Mononuclear cell (primary cell): ENCODE measurements at regions not wholly inside any gene's neighbourhood (a gene's known extent, or its start where the extent isn't known, plus 50 kb on each side); places are given as distances from the start of the nearest gene placed in this dataset.

Experiments
- H3K27me3 ChIP-seq: 2 replicates; pipeline ENCODE4 v1.6.0; 2011; ENCODE audit warnings: low read length, control low read depth; ENCODE audit not compliant: insufficient read depth
- H3K4me1 ChIP-seq: 2 replicates; pipeline ENCODE4 v1.5.1; 2011; ENCODE audit warnings: mild to moderate bottlenecking, low read length, control low read depth; ENCODE audit not compliant: insufficient read depth
- H3K4me3 ChIP-seq: 2 replicates; pipeline ENCODE4 v1.5.1; 2011; ENCODE audit warnings: mild to moderate bottlenecking, low read length, moderate library complexity
- H3K9me3 ChIP-seq: 2 replicates; pipeline ENCODE4 v1.5.1; 2011; ENCODE audit warnings: low read depth, mild to moderate bottlenecking, control low read depth, low read length

GRCh38 chr14:65242732-65243134 lies 140.4 kb upstream of the MAX start:
- H3K9me3 ChIP-seq = no peaks in the 10 kb centered on the region
- no peak overlapping the region for H3K4me3 ChIP-seq
- H3K4me1 ChIP-seq = peaks cover 6% of the 10 kb centered on the region
- no peaks in the 10 kb centered on the region for H3K27me3 ChIP-seq

- Histone ChIP-seq H3K9me3 (no peaks in the 10 kb centered on the region), H3K4me1 (peaks cover 6% of the 10 kb centered on the region), H3K4me3 (no peak overlapping the region), H3K27me3 (no peaks in the 10 kb centered on the region)
These were observed 141.6 kb upstream of the MAX start for GRCh38 chr14:65243766-65244442.

DNA sequence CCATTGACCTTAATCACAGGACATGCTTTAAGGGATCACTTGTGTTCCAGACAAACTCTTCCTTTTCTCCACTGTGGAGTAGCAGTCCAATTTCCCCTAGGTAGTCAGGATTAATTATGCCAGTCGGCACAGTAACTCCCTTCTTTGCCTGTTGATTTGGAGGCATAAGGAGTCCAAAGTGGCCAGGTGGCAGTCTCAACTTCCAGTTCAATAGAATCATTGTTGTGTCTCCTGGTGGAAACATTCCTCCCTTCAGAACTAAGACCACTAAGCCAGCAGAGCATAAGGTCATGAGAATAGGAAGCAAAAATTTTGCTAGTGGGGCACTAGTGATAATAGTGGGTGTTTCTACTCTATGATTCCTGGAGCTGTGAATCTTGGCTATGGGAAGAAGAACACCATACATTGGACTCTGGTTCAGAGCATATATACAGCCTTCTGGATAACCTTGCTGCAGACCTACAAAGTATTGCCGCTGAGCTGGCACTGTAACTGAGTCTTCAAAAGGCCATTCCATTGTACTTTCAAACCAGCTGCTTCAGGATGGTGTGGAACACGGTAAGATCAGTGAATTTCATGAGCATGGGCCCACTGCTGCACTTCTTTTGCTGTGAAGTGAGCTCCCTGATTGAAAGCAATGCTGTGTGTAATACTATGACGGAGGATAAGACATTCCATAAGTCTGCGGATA lies 147.3 kb upstream of the MAX start:
- Histone ChIP-seq H3K4me3 (no peak overlapping the region), H3K9me3 (no peaks in the 10 kb centered on the region), H3K27me3 (no peaks in the 10 kb centered on the region), H3K4me1 (no peaks in the 10 kb centered on the region)

DNA sequence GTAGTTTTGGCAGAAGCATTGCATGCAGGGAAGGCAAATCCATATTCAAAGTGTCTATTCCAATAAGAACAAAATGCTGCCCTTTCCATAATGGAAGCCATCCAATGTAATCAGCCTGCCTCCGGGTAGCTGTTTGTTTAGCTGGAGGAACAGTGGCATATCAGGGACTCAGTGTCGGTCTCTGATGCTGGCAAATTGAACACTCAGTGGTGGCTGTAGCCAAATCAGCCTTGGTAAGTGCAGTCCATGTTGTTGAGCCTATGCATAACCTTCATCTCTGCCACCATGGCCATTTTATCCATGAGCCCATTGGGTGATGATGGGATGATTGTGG lies 147.8 kb upstream of the MAX start:
- Histone ChIP-seq H3K27me3 (no peaks in the 10 kb centered on the region), H3K4me1 (no peaks in the 10 kb centered on the region), H3K4me3 (no peak overlapping the region), H3K9me3 (no peaks in the 10 kb centered on the region)

DNA sequence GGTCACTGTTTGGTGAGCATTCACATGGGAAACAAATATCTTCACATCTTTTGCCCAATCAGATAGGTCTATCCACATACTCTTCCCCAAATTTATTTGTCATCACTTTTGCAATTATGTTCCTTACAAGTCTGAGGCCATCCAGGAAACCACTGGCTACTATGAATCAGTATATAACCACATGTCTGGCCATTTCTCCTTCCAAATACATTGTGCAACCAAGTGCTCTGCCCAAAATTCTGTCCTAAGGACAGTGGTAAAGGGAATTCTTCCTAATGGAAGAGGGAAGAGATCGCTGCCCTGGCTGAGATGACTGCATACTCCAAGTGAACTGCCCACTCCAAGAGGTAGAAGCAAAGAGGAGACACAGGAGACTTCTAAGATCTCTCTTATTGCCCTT lies 148.9 kb upstream of the MAX start:
- no peaks in the 10 kb centered on the region for H3K27me3 ChIP-seq
- H3K9me3 ChIP-seq = no peaks in the 10 kb centered on the region
- no peaks in the 10 kb centered on the region for H3K4me1 ChIP-seq
- H3K4me3 ChIP-seq = no peak overlapping the region

GRCh38 chr14:65252482-65253255 lies 150.4 kb upstream of the MAX start:
- Histone ChIP-seq H3K27me3 (no peaks in the 10 kb centered on the region), H3K4me3 (no peak overlapping the region), H3K9me3 (no peaks in the 10 kb centered on the region), H3K4me1 (no peaks in the 10 kb centered on the region)

DNA sequence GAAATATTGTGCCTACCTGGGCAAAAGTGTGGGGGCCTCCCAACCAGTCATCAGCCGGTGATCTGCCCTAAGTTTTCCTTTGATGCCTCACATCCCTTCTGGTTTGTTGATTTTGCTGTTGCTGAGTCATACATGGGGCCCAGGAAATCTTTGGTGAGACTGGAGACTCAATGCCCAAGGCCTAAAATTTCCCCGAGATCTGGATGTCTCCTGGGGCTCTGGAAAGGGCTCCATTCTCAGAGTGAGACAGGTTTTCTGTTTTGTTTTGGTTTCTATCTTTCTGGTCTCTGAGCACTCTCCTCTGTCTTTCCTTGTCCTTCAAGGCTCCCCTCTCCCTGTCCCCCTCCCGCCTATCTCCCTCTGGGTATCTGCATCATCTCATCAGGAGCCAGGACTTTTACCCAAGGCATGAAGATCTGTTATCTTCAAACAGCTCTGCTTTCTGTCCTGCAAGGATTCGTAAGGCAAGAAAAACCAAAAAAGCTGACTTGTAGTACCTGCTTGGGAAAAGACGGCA lies 152.8 kb upstream of the MAX start:
- Histone ChIP-seq H3K9me3 (no peaks in the 10 kb centered on the region), H3K4me1 (no peaks in the 10 kb centered on the region), H3K27me3 (no peaks in the 10 kb centered on the region), H3K4me3 (no peak overlapping the region)

DNA sequence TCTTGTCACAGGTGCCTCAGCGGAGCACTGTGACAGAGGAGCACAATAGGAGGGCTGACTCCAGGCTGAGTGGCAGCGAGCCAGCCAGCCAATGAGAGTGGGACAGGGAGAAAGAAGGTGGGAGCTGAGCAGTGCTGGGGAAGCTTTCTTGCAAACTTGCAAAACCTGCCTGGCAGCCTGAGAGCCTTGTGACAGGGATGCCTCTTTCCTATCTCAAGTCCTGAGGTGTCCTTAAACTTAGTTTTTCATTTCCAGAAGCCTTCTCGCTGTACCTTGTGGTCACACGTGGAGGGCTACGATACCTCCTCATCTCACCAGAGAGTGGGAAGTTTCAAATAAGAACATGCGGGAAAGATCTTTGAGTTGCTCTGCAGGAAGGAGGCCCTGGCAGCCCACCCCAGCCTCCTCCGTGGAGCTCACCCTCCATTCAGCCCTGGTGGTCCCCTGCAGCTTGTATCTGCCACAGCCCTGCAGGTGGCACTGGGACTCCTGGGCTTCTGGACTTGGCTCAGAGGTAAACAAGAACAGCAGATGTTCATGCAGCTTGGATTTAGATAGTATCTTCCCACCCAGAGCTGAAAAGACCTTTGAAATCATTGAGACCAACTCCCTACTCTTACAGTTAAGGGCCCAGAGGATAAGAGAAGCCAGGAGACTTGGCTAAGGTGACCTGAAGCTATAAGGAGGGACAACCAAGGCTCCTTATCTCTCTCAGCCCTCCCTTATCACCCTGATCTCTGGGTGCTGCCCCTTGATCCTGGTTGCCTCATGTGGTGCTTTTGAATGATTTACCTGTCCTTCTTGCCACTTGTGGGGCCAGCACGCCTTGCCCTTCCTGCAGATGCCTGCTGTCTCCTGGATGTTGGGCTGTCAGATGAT lies 153.5 kb upstream of the MAX start:
- Histone ChIP-seq H3K4me3 (no peak overlapping the region), H3K9me3 (no peaks in the 10 kb centered on the region)

GRCh38 chr14:65256714-65257113 lies 154.4 kb upstream of the MAX start:
- Histone ChIP-seq H3K4me3 (no peak overlapping the region), H3K27me3 (no peaks in the 10 kb centered on the region), H3K9me3 (no peaks in the 10 kb centered on the region), H3K4me1 (no peaks in the 10 kb centered on the region)

More for the DNA sequence above, 153.5 kb upstream of the MAX start:
- H3K27me3 ChIP-seq = no peaks in the 10 kb centered on the region
- H3K4me1 ChIP-seq = no peaks in the 10 kb centered on the region

GRCh38 chr14:65257425-65257824 lies 155.1 kb upstream of the FUT8 start:
- H3K4me3 ChIP-seq = no peak overlapping the region
- H3K9me3 ChIP-seq = no peaks in the 10 kb centered on the region
- no peaks in the 10 kb centered on the region for H3K27me3 ChIP-seq
- no peaks in the 10 kb centered on the region for H3K4me1 ChIP-seq

DNA sequence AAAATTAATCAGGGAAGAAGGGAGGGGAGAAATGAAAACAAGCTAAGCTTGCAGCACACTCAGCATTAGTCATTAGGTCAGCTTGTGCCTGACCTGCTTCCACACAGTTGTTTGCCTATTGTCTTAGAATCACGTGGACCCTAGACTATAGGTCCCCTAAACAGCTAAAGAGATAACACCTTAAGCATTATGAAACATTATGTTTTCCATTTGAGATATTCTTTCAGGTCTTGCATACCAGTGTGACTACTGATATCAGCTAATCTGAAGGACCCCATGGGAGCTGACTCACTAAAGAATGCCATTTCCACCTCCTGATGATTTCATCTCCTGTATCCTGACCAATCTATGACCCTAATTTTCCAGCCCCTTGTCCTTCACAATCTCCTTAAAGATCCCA lies 154.1 kb upstream of the FUT8 start:
- Histone ChIP-seq H3K27me3 (no peaks in the 10 kb centered on the region), H3K4me3 (no peak overlapping the region), H3K4me1 (no peaks in the 10 kb centered on the region), H3K9me3 (no peaks in the 10 kb centered on the region)

- Histone ChIP-seq H3K4me1 (no peaks in the 10 kb centered on the region), H3K4me3 (no peak overlapping the region), H3K9me3 (no peaks in the 10 kb centered on the region), H3K27me3 (no peaks in the 10 kb centered on the region)
These were observed 153.5 kb upstream of the FUT8 start for GRCh38 chr14:65259000-65259399.

DNA sequence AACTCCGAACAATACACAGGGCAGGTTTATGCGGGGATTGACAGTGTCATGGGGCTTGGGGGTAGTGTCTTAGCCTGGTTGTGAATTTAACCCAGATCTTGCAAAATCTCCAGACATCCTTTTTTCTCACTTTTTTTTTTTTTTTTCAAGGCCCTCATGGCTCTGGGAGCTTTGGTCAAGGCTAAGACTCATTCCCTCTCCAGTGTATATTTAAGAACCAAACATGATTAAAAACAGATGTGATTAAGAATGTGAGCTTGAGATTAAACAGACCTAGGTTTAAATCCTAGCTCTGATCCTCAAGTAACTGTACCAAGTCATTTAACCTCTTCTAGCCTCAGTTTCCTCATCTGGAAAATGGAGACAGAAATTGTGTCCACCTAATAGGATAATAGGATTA lies 151.7 kb upstream of the FUT8 start:
- H3K9me3 ChIP-seq = no peaks in the 10 kb centered on the region
- H3K4me3 ChIP-seq = no peak overlapping the region
- H3K27me3 ChIP-seq = no peaks in the 10 kb centered on the region
- H3K4me1 ChIP-seq = no peaks in the 10 kb centered on the region

- Histone ChIP-seq H3K9me3 (no peaks in the 10 kb centered on the region), H3K4me3 (no peak overlapping the region), H3K4me1 (no peaks in the 10 kb centered on the region), H3K27me3 (no peaks in the 10 kb centered on the region)
These were observed 151.1 kb upstream of the FUT8 start for GRCh38 chr14:65261425-65261920.
